ENCODE measurements at regions not wholly inside any gene's neighbourhood (a gene's known extent, or its start where the extent isn't known, plus 50 kb on each side); places are given as distances from the start of the nearest gene placed in this dataset.

GRCh38 chr15:29390051-29390450, 120.4 kb upstream of the NSMCE3 start:
- H3K4me3 ChIP-seq (ENCODE audit: low read depth, low read length, poor library complexity, severe bottlenecking) = no peak overlapping the region
- intact Hi-C loops (cut with micrococcal nuclease; ENCODE audit: unreplicated experiment) = no loop called here
- peaks cover 3% of the 10 kb centered on the region for H3K27me3 ChIP-seq (replicated peaks; ENCODE audit: insufficient read depth, low read depth, low read length, poor library complexity)
- H3K27ac ChIP-seq (ENCODE audit: low read depth, low read length, poor library complexity, severe bottlenecking) = no peak overlapping the region
- peaks cover 3% of the 10 kb centered on the region for H3K9me3 ChIP-seq (ENCODE audit: low read depth, low read length, poor library complexity, severe bottlenecking)
- no peaks in the 10 kb centered on the region for H3K36me3 ChIP-seq (ENCODE audit: insufficient read depth, low read length, poor library complexity, severe bottlenecking)
- POLR2A ChIA-PET (ENCODE audit: low non-redundant PET) = no interaction called here
- no peak for TF ChIP-seq EZH2 (IDR thresholded peaks at IDR 0.05; ENCODE audit: borderline replicate concordance, low read depth, low read length, poor library complexity, severe bottlenecking)
- no peak for TF ChIP-seq CTCF (conservative IDR thresholded peaks at IDR 0.05; ENCODE audit: low read depth, low read length)
- no TSS peak for BruUV-seq (replicated peaks)
- no peaks in the 10 kb centered on the region for H3K4me1 ChIP-seq (ENCODE audit: insufficient read depth, low read length, poor library complexity, severe bottlenecking)
- DNase-seq (ENCODE audit: low spot score) = no peak
- CTCF ChIA-PET = no interaction called here

GRCh38 chr15:29386523-29386922, 116.9 kb upstream of the NSMCE3 start:
- no peaks in the 10 kb centered on the region for H3K9me3 ChIP-seq (ENCODE audit: low read depth, low read length, poor library complexity, severe bottlenecking)

GRCh38 chr15:29383367-29383766, 113.7 kb upstream of the NSMCE3 start:
- no peaks in the 10 kb centered on the region for H3K4me1 ChIP-seq (ENCODE audit: insufficient read depth, low read length, poor library complexity, severe bottlenecking)
- intact Hi-C loops (cut with micrococcal nuclease; ENCODE audit: unreplicated experiment) = no loop called here
- ChIA-PET POLR2A (ENCODE audit: low non-redundant PET) (no interaction called here), CTCF (no interaction called here)
- no peak overlapping the region for H3K4me3 ChIP-seq (ENCODE audit: low read depth, low read length, poor library complexity, severe bottlenecking)
- BruUV-seq (replicated peaks) = no TSS peak
- no peaks in the 10 kb centered on the region for H3K36me3 ChIP-seq (ENCODE audit: insufficient read depth, low read length, poor library complexity, severe bottlenecking)
- TF ChIP-seq EZH2 (IDR thresholded peaks at IDR 0.05; ENCODE audit: borderline replicate concordance, low read depth, low read length, poor library complexity, severe bottlenecking) (no peak), CTCF (conservative IDR thresholded peaks at IDR 0.05; ENCODE audit: low read depth, low read length) (no peak)
- H3K27ac ChIP-seq (ENCODE audit: low read depth, low read length, poor library complexity, severe bottlenecking) = no peak overlapping the region
- H3K9me3 ChIP-seq (ENCODE audit: low read depth, low read length, poor library complexity, severe bottlenecking) = no peaks in the 10 kb centered on the region
- H3K27me3 ChIP-seq (replicated peaks; ENCODE audit: insufficient read depth, low read depth, low read length, poor library complexity) = no peaks in the 10 kb centered on the region
- DNase-seq (ENCODE audit: low spot score) = no peak

More at GRCh38 chr15:29386523-29386922, 116.9 kb upstream of the NSMCE3 start:
- TF ChIP-seq CTCF (conservative IDR thresholded peaks at IDR 0.05; ENCODE audit: low read depth, low read length) (no peak), EZH2 (IDR thresholded peaks at IDR 0.05; ENCODE audit: borderline replicate concordance, low read depth, low read length, poor library complexity, severe bottlenecking) (no peak)
- no peaks in the 10 kb centered on the region for H3K4me1 ChIP-seq (ENCODE audit: insufficient read depth, low read length, poor library complexity, severe bottlenecking)
- POLR2A ChIA-PET (ENCODE audit: low non-redundant PET) = no interaction called here
- H3K36me3 ChIP-seq (ENCODE audit: insufficient read depth, low read length, poor library complexity, severe bottlenecking) = no peaks in the 10 kb centered on the region
- CTCF ChIA-PET = no interaction called here
- H3K27me3 ChIP-seq (replicated peaks; ENCODE audit: insufficient read depth, low read depth, low read length, poor library complexity) = no peaks in the 10 kb centered on the region
- no peak overlapping the region for H3K27ac ChIP-seq (ENCODE audit: low read depth, low read length, poor library complexity, severe bottlenecking)
- BruUV-seq (replicated peaks) = no TSS peak
- intact Hi-C loops (cut with micrococcal nuclease; ENCODE audit: unreplicated experiment) = no loop called here
- no peak overlapping the region for H3K4me3 ChIP-seq (ENCODE audit: low read depth, low read length, poor library complexity, severe bottlenecking)
- no peak for DNase-seq (ENCODE audit: low spot score)

Measured in A673 (cell line).